PC-9 (cell line): ENCODE measurements at regions not wholly inside any gene's neighbourhood (a gene's known extent, or its start where the extent isn't known, plus 50 kb on each side); places are given as distances from the start of the nearest gene placed in this dataset.

Experiments
- BruUV-seq: library from RNA; stranded (reverse); fragments of 400-500 nt; replicated peaks from 2 replicates; lab custom pipeline; 2021; lab: Mats Ljungman, UMichigan
- CTCF ChIA-PET: fragments of 300-600 bp; sonication (Branson Sonifier 250); formaldehyde crosslinking; loops from one replicate; lab custom pipeline; 2022; ENCODE audit warnings: antibody characterized with exemption; lab: Charles Lee
- POLR2A ChIA-PET: fragments of 300-600 bp; sonication (Branson Sonifier 250); formaldehyde crosslinking; loops from one replicate; lab custom pipeline; 2022; ENCODE audit warnings: antibody characterized with exemption; ENCODE audit not compliant: unreplicated experiment; lab: Charles Lee
- DNase-seq, 2 experiments: peaks; one replicate each; pipeline versions ENCODE4 v3.0.0 to v3.0.0-alpha.2; 2015 to 2022; ENCODE audit warnings: mixed read lengths in 1 of 2
- H2AFZ ChIP-seq: fragments of 200-600 bp; sonication (generic); 2 replicates; pipeline ENCODE4 v1.8.1; 2017; ENCODE audit warnings: antibody characterized with exemption
- H3F3A ChIP-seq: fragments of 200-600 bp; sonication (generic); 2 replicates; pipeline ENCODE4 v1.8.1; 2017; ENCODE audit warnings: antibody characterized with exemption, mild to moderate bottlenecking, low read depth; ENCODE audit not compliant: insufficient read depth
- H3K27ac ChIP-seq: fragments of 200-600 bp; sonication (generic); 2 replicates; pipeline ENCODE4 v1.6.1; 2016; ENCODE audit warnings: mixed run types
- H3K27me3 ChIP-seq: fragments of 200-600 bp; sonication (generic); 2 replicates; pipeline ENCODE4 v1.6.1; 2016; ENCODE audit warnings: low read depth, mixed run types; ENCODE audit not compliant: insufficient read depth
- H3K36me3 ChIP-seq: fragments of 200-600 bp; sonication (generic); 2 replicates; pipeline ENCODE4 v1.6.1; 2016; ENCODE audit warnings: low read depth, mixed run types
- H3K4me1 ChIP-seq: fragments of 200-600 bp; sonication (generic); replicated peaks from 2 replicates; pipeline ENCODE4 v1.6.1; 2016; ENCODE audit warnings: mixed run types; ENCODE audit not compliant: insufficient read depth
- H3K4me2 ChIP-seq: fragments of 200-600 bp; sonication (generic); 2 replicates; pipeline ENCODE4 v1.6.1; 2017; ENCODE audit warnings: mixed run types
- H3K4me3 ChIP-seq: fragments of 200-600 bp; sonication (generic); 2 replicates; pipeline ENCODE4 v1.6.1; 2016; ENCODE audit warnings: mixed run types
- H3K79me2 ChIP-seq: fragments of 200-600 bp; sonication (generic); 2 replicates; pipeline ENCODE4 v1.6.1; 2017; ENCODE audit warnings: low read depth, mixed run types
- H3K9me2 ChIP-seq: fragments of 200-600 bp; sonication (generic); 2 replicates; pipeline ENCODE4 v1.8.1; 2017; ENCODE audit warnings: mild to moderate bottlenecking; ENCODE audit not compliant: insufficient read depth
- H3K9me3 ChIP-seq: fragments of 200-600 bp; sonication (generic); 2 replicates; pipeline ENCODE4 v1.8.1; 2016; ENCODE audit warnings: low read depth; ENCODE audit not compliant: insufficient read depth
- H4K20me1 ChIP-seq: fragments of 200-600 bp; sonication (generic); 2 replicates; pipeline ENCODE4 v1.8.1; 2017; ENCODE audit not compliant: insufficient read depth
- EZH2 ChIP-seq: fragments of 200-600 bp; sonication (generic); IDR thresholded peaks from 2 replicates; pipeline ENCODE4 v1.8.0; 2017; ENCODE audit warnings: antibody characterized with exemption, low read depth
- intact Hi-C: fragments of 100-400 bp; cut with micrococcal nuclease; formaldehyde crosslinking; loops from one replicate; pipeline ENCODE4 v1.10.0; 2022; ENCODE audit not compliant: unreplicated experiment
- TF ChIP-seq, protein P1 (sequence below): fragments of 200-600 bp; sonication (generic); conservative IDR thresholded peaks from 2 replicates; pipeline ENCODE4 v1.6.1; 2017; ENCODE audit warnings: mixed run types, antibody characterized with exemption, mild to moderate bottlenecking, moderate library complexity

DNA sequence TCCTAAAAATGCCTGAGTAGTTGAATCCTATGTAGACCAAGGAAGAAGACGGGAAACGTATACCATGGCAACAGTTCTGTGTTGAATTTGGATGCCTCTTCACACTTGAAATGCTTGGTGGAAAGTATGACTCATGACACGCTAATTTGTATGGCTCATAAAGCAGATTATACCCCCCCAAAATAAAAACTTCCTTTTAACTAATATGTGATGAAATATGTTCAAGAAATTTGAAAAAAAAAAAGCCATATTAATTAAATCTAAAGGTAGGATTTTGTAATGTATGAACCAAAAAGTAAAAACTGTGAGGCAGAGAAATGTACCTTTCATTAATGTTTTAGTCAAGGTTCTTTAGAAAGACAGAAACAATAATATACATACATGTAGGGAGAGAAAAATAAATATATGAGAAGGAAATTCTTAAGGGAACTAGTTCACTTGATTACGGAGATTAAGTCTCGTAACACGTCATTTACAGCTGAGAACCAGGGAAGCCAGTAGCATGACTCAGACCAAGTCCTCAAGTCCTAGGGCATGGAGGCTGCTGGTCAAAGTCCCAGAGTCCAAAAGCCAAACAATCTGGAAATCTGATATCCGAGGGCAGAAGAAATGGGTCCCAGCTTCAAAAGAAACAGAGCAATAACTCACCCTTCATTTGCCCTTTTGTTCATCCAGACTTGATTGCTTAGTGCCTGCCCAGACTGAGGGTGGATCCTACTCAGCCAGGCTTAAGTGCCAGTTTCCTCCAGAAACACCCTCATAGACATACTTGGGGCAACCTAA lies 485.1 kb downstream of the SEMA3D start:
- Histone ChIP-seq H2AFZ (no peak overlapping the region), H3K4me3 (no peak overlapping the region), H3K27ac (no peak overlapping the region), H3F3A (no peaks in the 10 kb centered on the region), H3K9me3 (no peaks in the 10 kb centered on the region), H3K4me2 (no peak overlapping the region), H4K20me1 (no peaks in the 10 kb centered on the region), H3K4me1 (no peaks in the 10 kb centered on the region), H3K79me2 (no peaks in the 10 kb centered on the region), H3K27me3 (no peaks in the 10 kb centered on the region), H3K9me2 (peaks cover 4% of the 10 kb centered on the region; the same call in 1 of the 2 replicates), H3K36me3 (no peaks in the 10 kb centered on the region)
- DNase-seq, result peak in 1 of 2 experiments; percentile 69
- ChIA-PET POLR2A (interaction anchor here (0.6 kb wide), 1 partner anchor 289 kb away, joined by 3 read pairs; no protein-coding TSS in a partner anchor), CTCF (interaction anchor here (0.6 kb wide), 1 partner anchor 18 kb away, joined by 11 read pairs; no protein-coding TSS in a partner anchor)
- BruUV-seq, result no TSS peak
- TF ChIP-seq, protein P1, sequence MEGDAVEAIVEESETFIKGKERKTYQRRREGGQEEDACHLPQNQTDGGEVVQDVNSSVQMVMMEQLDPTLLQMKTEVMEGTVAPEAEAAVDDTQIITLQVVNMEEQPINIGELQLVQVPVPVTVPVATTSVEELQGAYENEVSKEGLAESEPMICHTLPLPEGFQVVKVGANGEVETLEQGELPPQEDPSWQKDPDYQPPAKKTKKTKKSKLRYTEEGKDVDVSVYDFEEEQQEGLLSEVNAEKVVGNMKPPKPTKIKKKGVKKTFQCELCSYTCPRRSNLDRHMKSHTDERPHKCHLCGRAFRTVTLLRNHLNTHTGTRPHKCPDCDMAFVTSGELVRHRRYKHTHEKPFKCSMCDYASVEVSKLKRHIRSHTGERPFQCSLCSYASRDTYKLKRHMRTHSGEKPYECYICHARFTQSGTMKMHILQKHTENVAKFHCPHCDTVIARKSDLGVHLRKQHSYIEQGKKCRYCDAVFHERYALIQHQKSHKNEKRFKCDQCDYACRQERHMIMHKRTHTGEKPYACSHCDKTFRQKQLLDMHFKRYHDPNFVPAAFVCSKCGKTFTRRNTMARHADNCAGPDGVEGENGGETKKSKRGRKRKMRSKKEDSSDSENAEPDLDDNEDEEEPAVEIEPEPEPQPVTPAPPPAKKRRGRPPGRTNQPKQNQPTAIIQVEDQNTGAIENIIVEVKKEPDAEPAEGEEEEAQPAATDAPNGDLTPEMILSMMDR, result no peak
- no peak for TF ChIP-seq EZH2
- intact Hi-C loops, result loop anchor here (10.0 kb wide), 1 partner anchor 507 kb away; the partner anchor contains the start of gene SEMA3A

GRCh38 chr7:84700563-84701370 lies 486.1 kb downstream of the SEMA3D start:
- H3K4me2 ChIP-seq, result no peak overlapping the region
- intact Hi-C loops, result loop anchor here (10.0 kb wide), 1 partner anchor 506 kb away; the partner anchor contains the start of gene SEMA3A

GRCh38 chr7:84697506-84697905 lies 489.4 kb downstream of the SEMA3D start:
- POLR2A ChIA-PET, result no interaction called here
- no peaks in the 10 kb centered on the region for H3K4me1 ChIP-seq
- peak overlapping the region; percentile 27; the same call in 1 of the 2 replicates for H2AFZ ChIP-seq
- no peak overlapping the region for H3K27ac ChIP-seq
- H4K20me1 ChIP-seq, result no peaks in the 10 kb centered on the region
- intact Hi-C loops, result no loop called here
- H3K36me3 ChIP-seq, result no peaks in the 10 kb centered on the region
- no peak overlapping the region for H3K4me2 ChIP-seq
- TF ChIP-seq, protein P1, result no peak
- TF ChIP-seq EZH2, result no peak
- H3K27me3 ChIP-seq, result no peaks in the 10 kb centered on the region
- BruUV-seq, result no TSS peak
- H3K4me3 ChIP-seq, result no peak overlapping the region
- no peak for DNase-seq
- H3K9me3 ChIP-seq, result no peaks in the 10 kb centered on the region; the same call in 1 of the 2 replicates
- H3K9me2 ChIP-seq, result peaks cover 5% of the 10 kb centered on the region
- CTCF ChIA-PET, result interaction anchor here (0.6 to 0.7 kb wide), 2 partner anchors 21 to 59 kb away, joined by 3 to 4 read pairs; no protein-coding TSS in a partner anchor
- no peaks in the 10 kb centered on the region for H3K79me2 ChIP-seq
- H3F3A ChIP-seq, result no peaks in the 10 kb centered on the region

More at GRCh38 chr7:84700563-84701370, 486.1 kb downstream of the SEMA3D start:
- H3K9me3 ChIP-seq, result no peaks in the 10 kb centered on the region
- no peaks in the 10 kb centered on the region for H4K20me1 ChIP-seq
- peaks cover 4% of the 10 kb centered on the region; the same call in 1 of the 2 replicates for H3K9me2 ChIP-seq
- H2AFZ ChIP-seq, result no peak overlapping the region
- DNase-seq, result no peak
- H3K36me3 ChIP-seq, result no peaks in the 10 kb centered on the region
- H3F3A ChIP-seq, result no peaks in the 10 kb centered on the region
- ChIA-PET POLR2A (no interaction called here), CTCF (no interaction called here)
- no peaks in the 10 kb centered on the region for H3K79me2 ChIP-seq
- BruUV-seq, result no TSS peak
- TF ChIP-seq, protein P1, result no peak
- no peaks in the 10 kb centered on the region for H3K4me1 ChIP-seq
- H3K4me3 ChIP-seq, result no peak overlapping the region
- no peaks in the 10 kb centered on the region for H3K27me3 ChIP-seq
- H3K27ac ChIP-seq, result no peak overlapping the region
